OCI-LY7 (cell line): ENCODE measurements at regions not wholly inside any gene's neighbourhood (a gene's known extent, or its start where the extent isn't known, plus 50 kb on each side); places are given as distances from the start of the nearest gene placed in this dataset.

Experiments
- BruUV-seq: library from RNA; stranded (reverse); fragments of 400-500 nt; replicated peaks from 2 replicates; lab custom pipeline; 2021; lab: Mats Ljungman, UMichigan
- CTCF ChIA-PET: fragments of 300-600 bp; sonication (Branson Sonifier 250); formaldehyde crosslinking; loops from one replicate; lab custom pipeline; 2022; ENCODE audit warnings: antibody characterized with exemption; ENCODE audit not compliant: unreplicated experiment; lab: Charles Lee
- POLR2A ChIA-PET: fragments of 300-600 bp; sonication (Branson Sonifier 250); formaldehyde crosslinking; loops from one replicate; lab custom pipeline; 2022; ENCODE audit warnings: antibody characterized with exemption; lab: Charles Lee
- DNase-seq: peaks from one replicate; pipeline ENCODE4 v3.0.0-alpha.2; 2015; ENCODE audit warnings: low spot score
- H2AFZ ChIP-seq: fragments of 200-600 bp; sonication (generic), shearing (Covaris generic); 2 replicates; pipeline ENCODE4 v1.6.1; 2014; ENCODE audit warnings: mild to moderate bottlenecking, antibody characterized with exemption, low read length, moderate library complexity
- H3K27ac ChIP-seq: fragments of 200-600 bp; sonication (generic); 2 replicates; pipeline ENCODE4 v1.5.1; 2014; ENCODE audit warnings: mixed run types, low read depth, mild to moderate bottlenecking, moderate library complexity, low read length, inconsistent platforms; ENCODE audit not compliant: poor library complexity, severe bottlenecking
- H3K36me3 ChIP-seq: fragments of 200-600 bp; sonication (generic); 2 replicates; pipeline ENCODE4 v1.6.1; 2014; ENCODE audit warnings: mild to moderate bottlenecking, antibody characterized with exemption, low read length, moderate library complexity, mixed read lengths; ENCODE audit not compliant: insufficient read depth
- H3K4me1 ChIP-seq: fragments of 200-600 bp; sonication (generic); 2 replicates; pipeline ENCODE4 v1.5.1; 2014; ENCODE audit warnings: mild to moderate bottlenecking, low read length; ENCODE audit not compliant: insufficient read depth, poor library complexity, severe bottlenecking
- H3K4me2 ChIP-seq: fragments of 200-600 bp; sonication (generic); 2 replicates; pipeline ENCODE4 v1.6.1; 2014; ENCODE audit warnings: mild to moderate bottlenecking, low read length
- H3K4me3 ChIP-seq: fragments of 200-600 bp; sonication (generic); 2 replicates; pipeline ENCODE4 v1.5.1; 2014; ENCODE audit warnings: mild to moderate bottlenecking, low read depth, low read length; ENCODE audit not compliant: poor library complexity, severe bottlenecking
- H3K79me2 ChIP-seq: fragments of 200-600 bp; sonication (generic); 2 replicates; pipeline ENCODE4 v1.6.1; 2016; ENCODE audit warnings: low read depth, mild to moderate bottlenecking, low read length, moderate library complexity, mixed read lengths; ENCODE audit not compliant: insufficient read depth
- H3K9me2 ChIP-seq: fragments of 200-600 bp; sonication (generic); 2 replicates; pipeline ENCODE4 v1.6.1; 2016; ENCODE audit warnings: mild to moderate bottlenecking, low read length, mixed read lengths; ENCODE audit not compliant: insufficient read depth
- H3K9me3 ChIP-seq: fragments of 200-600 bp; sonication (generic); 2 replicates; pipeline ENCODE4 v1.6.1; 2014; ENCODE audit warnings: mild to moderate bottlenecking, mixed run types, low read length, mixed read lengths
- H4K20me1 ChIP-seq: fragments of 200-600 bp; sonication (generic); 2 replicates; pipeline ENCODE4 v1.6.1; 2014; ENCODE audit warnings: mild to moderate bottlenecking, antibody characterized with exemption, low read length, moderate library complexity, mixed read lengths; ENCODE audit not compliant: insufficient read depth
- CTCF ChIP-seq: fragments of 200-600 bp; sonication (generic); conservative IDR thresholded peaks from 2 replicates; pipeline ENCODE4 v1.5.1; 2014; ENCODE audit warnings: mild to moderate bottlenecking, antibody characterized with exemption, low read length, moderate library complexity, mixed read lengths
- EZH2phosphoT487 ChIP-seq: fragments of 200-600 bp; sonication (generic); IDR thresholded peaks from 2 replicates; pipeline ENCODE4 v1.6.1; 2018; ENCODE audit warnings: low read depth, borderline replicate concordance, mild to moderate bottlenecking, mixed run types, antibody characterized with exemption, low read length, moderate library complexity, mixed read lengths
- intact Hi-C: fragments of 100-400 bp; cut with micrococcal nuclease; formaldehyde crosslinking; loops from one replicate; pipeline ENCODE4 v1.10.0; 2022; ENCODE audit not compliant: unreplicated experiment

- Histone ChIP-seq H3K27ac (no peak overlapping the region), H2AFZ (no peak overlapping the region), H4K20me1 (no peaks in the 10 kb centered on the region), H3K4me1 (no peaks in the 10 kb centered on the region), H3K9me3 (no peaks in the 10 kb centered on the region; the same call in 1 of the 2 replicates), H3K36me3 (no peaks in the 10 kb centered on the region), H3K9me2 (no peaks in the 10 kb centered on the region), H3K4me3 (no peak overlapping the region), H3K4me2 (no peak overlapping the region), H3K79me2 (no peaks in the 10 kb centered on the region)
- no TSS peak for BruUV-seq
- DNase-seq, result no peak
- no peak for TF ChIP-seq EZH2phosphoT487
- TF ChIP-seq CTCF, result no peak
- POLR2A ChIA-PET, result no interaction called here
- intact Hi-C loops, result no loop called here
- CTCF ChIA-PET, result no interaction called here
These were observed 124.5 kb upstream of the GJE1 start for GRCh38 chr6:142008016-142008735.

GRCh38 chr6:142005021-142005420 lies 127.7 kb upstream of the GJE1 start:
- DNase-seq, result no peak
- H3K4me2 ChIP-seq, result no peak overlapping the region
- H2AFZ ChIP-seq, result no peak overlapping the region
- ChIA-PET POLR2A (no interaction called here), CTCF (no interaction called here)
- no peak overlapping the region for H3K27ac ChIP-seq
- TF ChIP-seq EZH2phosphoT487, result no peak
- no peak for TF ChIP-seq CTCF
- no peaks in the 10 kb centered on the region for H4K20me1 ChIP-seq
- H3K9me2 ChIP-seq, result no peaks in the 10 kb centered on the region
- no peaks in the 10 kb centered on the region; the same call in 1 of the 2 replicates for H3K9me3 ChIP-seq
- no peaks in the 10 kb centered on the region for H3K36me3 ChIP-seq
- H3K79me2 ChIP-seq, result no peaks in the 10 kb centered on the region
- BruUV-seq, result no TSS peak
- H3K4me3 ChIP-seq, result no peak overlapping the region
- intact Hi-C loops, result no loop called here
- no peaks in the 10 kb centered on the region for H3K4me1 ChIP-seq

GRCh38 chr6:142002825-142003405 lies 129.8 kb upstream of the GJE1 start:
- Histone ChIP-seq H3K9me2 (no peaks in the 10 kb centered on the region), H3K4me3 (no peak overlapping the region), H3K4me1 (no peaks in the 10 kb centered on the region), H3K79me2 (no peaks in the 10 kb centered on the region), H4K20me1 (no peaks in the 10 kb centered on the region), H2AFZ (no peak overlapping the region), H3K36me3 (no peaks in the 10 kb centered on the region), H3K27ac (no peak overlapping the region), H3K9me3 (no peaks in the 10 kb centered on the region; the same call in 1 of the 2 replicates), H3K4me2 (no peak overlapping the region)
- TF ChIP-seq EZH2phosphoT487 (no peak), CTCF (no peak)
- BruUV-seq, result no TSS peak
- intact Hi-C loops, result no loop called here
- CTCF ChIA-PET, result no interaction called here
- no peak for DNase-seq
- POLR2A ChIA-PET, result interaction anchor here (0.7 kb wide), 1 partner anchor 128 kb away, joined by 3 read pairs; no protein-coding TSS in a partner anchor
